ENCODE measurements at regions not wholly inside any gene's neighbourhood (a gene's known extent, or its start where the extent isn't known, plus 50 kb on each side); places are given as distances from the start of the nearest gene placed in this dataset.

DNA sequence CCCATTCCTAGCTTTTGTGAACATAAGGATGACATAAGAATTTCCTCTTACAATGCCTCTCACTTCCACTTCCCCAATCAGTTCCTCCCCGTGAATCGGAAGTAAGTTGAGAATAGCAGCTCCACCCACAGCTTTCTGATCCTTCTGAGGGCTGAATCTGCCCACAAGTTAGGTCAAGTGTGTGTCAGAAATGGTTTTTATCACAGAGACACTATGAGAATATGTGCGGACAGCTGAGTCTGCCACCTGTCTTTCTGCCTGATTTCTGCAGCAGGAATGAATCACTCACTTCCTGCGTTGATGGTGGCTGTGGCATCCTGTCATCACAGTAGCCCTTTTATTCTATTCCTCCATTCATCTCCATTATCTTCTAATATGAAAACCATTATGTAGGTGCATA lies 70.2 kb downstream of the RIN2 start:
- Histone ChIP-seq H3K36me3 (ENCODE audit: control insufficient read depth in 2 of 2, insufficient read depth in 2 of 2, low read length in 1 of 2) (no peaks in the 10 kb centered on the region), H3K27me3 (ENCODE audit: control insufficient read depth in 2 of 2, insufficient read depth in 1 of 2, low read length in 1 of 2) (no peaks in the 10 kb centered on the region), H3K27ac (ENCODE audit: low read depth in 1 of 2, low read length in 1 of 2) (no peak overlapping the region), H3K4me1 (ENCODE audit: control insufficient read depth in 2 of 2, insufficient read depth in 2 of 2, low read length in 2 of 2) (peaks cover 0 to 5% of the 10 kb centered on the region in 2 donors), H3K4me3 (ENCODE audit: low read length in 2 of 2) (no peak overlapping the region), H3K9me3 (ENCODE audit: control insufficient read depth in 2 of 2, insufficient read depth in 1 of 2, low read length in 1 of 2) (no peaks in the 10 kb centered on the region)
- WGBS = 14% methylated on average over 4 of the region's 4 CpGs
- peak in 2 of 9 donors; percentile 7 to 30 for DNase-seq (ENCODE audit: low read depth in 6 of 9, low spot score in 9 of 9)

DNA sequence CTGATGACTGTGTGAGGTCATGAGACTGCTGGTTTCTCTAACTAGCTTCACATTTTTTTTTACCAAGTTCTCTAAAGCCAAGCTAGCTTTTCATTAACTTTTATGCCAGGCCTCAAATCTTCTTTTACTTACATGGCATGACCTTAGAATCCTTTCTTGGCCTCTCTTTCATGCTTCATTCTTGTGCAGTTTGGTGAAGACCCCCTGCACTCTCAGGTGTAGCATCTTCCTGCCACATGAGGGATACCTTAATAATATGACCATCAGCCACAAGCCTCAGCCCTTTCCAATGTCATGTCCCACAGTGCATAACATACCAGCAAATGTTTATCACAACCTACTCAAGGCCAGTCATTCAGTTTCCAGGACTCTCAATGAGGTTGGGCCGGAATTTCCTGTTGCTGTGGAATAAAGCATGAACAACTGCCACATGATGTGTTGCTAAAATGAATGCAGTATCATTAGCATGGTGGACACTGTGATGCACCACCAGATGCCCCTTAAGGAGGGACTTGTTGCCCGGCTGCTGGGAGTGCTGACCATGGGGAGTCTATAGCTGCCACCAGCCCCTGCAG lies 72.2 kb downstream of the RIN2 start:
- Histone ChIP-seq H3K9me3 (ENCODE audit: control insufficient read depth in 2 of 2, insufficient read depth in 1 of 2, low read length in 1 of 2) (no peaks in the 10 kb centered on the region), H3K27ac (ENCODE audit: low read depth in 1 of 2, low read length in 1 of 2) (no peak overlapping the region), H3K4me1 (ENCODE audit: control insufficient read depth in 2 of 2, insufficient read depth in 2 of 2, low read length in 2 of 2) (peaks cover 0 to 5% of the 10 kb centered on the region in 2 donors), H3K4me3 (ENCODE audit: low read length in 2 of 2) (no peak overlapping the region), H3K36me3 (ENCODE audit: control insufficient read depth in 2 of 2, insufficient read depth in 2 of 2, low read length in 1 of 2) (no peaks in the 10 kb centered on the region), H3K27me3 (ENCODE audit: control insufficient read depth in 2 of 2, insufficient read depth in 1 of 2, low read length in 1 of 2) (no peaks in the 10 kb centered on the region)
- WGBS = 97% methylated on average over 2 of the region's 2 CpGs
- no peak for DNase-seq (ENCODE audit: low read depth in 6 of 9, low spot score in 9 of 9)

DNA sequence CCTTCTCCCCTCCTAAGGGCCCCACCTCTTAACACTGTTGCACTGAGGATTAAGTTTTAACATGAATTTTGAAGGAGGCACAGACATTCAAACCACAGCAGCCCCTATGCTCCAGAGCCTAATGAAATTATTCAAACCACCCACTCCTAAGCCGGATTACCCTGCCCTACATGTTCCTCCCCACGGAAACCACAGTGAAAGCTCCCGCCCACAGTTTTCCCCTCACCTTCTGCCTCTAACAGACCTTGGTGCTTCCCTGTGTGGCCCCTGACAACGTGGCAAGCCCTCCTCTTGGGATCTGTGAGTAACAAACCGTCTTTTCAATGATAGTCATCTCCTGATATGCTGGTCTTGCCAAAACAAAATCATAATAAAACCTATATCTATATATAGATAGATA lies 74.8 kb downstream of the RIN2 start:
- peak in 1 of 9 donors; percentile 15 for DNase-seq (ENCODE audit: low read depth in 6 of 9, low spot score in 9 of 9)
- Histone ChIP-seq H3K9me3 (ENCODE audit: control insufficient read depth in 2 of 2, insufficient read depth in 1 of 2, low read length in 1 of 2) (no peaks in the 10 kb centered on the region), H3K27ac (ENCODE audit: low read depth in 1 of 2, low read length in 1 of 2) (no peak overlapping the region), H3K4me3 (ENCODE audit: low read length in 2 of 2) (no peak overlapping the region), H3K27me3 (ENCODE audit: control insufficient read depth in 2 of 2, insufficient read depth in 1 of 2, low read length in 1 of 2) (no peaks in the 10 kb centered on the region), H3K36me3 (ENCODE audit: control insufficient read depth in 2 of 2, insufficient read depth in 2 of 2, low read length in 1 of 2) (no peaks in the 10 kb centered on the region), H3K4me1 (ENCODE audit: control insufficient read depth in 2 of 2, insufficient read depth in 2 of 2, low read length in 2 of 2) (peaks cover 0 to 5% of the 10 kb centered on the region in 2 donors)
- 12% methylated on average over 5 of the region's 5 CpGs for WGBS

DNA sequence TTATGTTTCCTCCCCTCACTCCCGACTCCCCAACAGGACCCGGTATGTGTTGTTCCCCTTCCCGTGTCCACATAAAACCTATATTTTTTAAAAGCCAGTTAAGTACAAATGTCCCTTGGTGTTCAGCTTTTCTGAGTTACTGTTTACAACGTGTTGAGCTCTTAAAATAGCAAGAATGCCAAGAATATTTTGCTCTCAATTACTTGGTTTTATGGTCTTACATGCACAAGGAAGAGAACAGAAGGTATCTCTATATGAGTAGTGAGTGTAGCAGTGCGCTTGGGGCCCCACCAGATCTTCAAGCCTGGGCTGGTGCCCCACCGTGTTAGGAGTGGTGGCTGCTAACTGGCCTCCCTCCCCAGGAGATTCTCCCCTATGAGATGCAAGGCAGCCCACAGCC lies 75.3 kb downstream of the RIN2 start:
- 91% methylated on average over 6 of the region's 6 CpGs for WGBS
- Histone ChIP-seq H3K27me3 (ENCODE audit: control insufficient read depth in 2 of 2, insufficient read depth in 1 of 2, low read length in 1 of 2) (no peaks in the 10 kb centered on the region), H3K4me3 (ENCODE audit: low read length in 2 of 2) (no peak overlapping the region), H3K27ac (ENCODE audit: low read depth in 1 of 2, low read length in 1 of 2) (no peak overlapping the region), H3K4me1 (ENCODE audit: control insufficient read depth in 2 of 2, insufficient read depth in 2 of 2, low read length in 2 of 2) (peaks cover 0 to 5% of the 10 kb centered on the region in 2 donors), H3K36me3 (ENCODE audit: control insufficient read depth in 2 of 2, insufficient read depth in 2 of 2, low read length in 1 of 2) (no peaks in the 10 kb centered on the region), H3K9me3 (ENCODE audit: control insufficient read depth in 2 of 2, insufficient read depth in 1 of 2, low read length in 1 of 2) (no peaks in the 10 kb centered on the region)
- no peak for DNase-seq (ENCODE audit: low read depth in 6 of 9, low spot score in 9 of 9)

DNA sequence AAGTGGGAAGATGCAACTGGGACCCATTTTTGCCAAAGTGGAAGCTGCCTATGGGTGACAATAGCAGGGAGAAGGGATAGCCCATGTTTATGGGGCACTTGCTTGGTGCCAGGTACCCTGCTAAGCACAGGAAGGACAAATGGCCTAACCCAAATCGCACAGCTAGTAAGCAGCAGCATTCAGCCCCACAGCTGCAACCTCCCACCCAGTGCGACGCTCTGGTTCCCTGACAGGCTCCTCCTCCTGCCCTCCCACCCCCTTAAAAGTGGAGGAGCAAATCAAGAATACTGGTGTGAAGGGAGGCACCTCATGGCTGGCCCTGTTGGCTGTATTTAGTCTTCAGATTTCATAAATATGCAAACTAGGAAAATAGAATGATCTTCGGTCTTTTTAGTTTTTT lies 76.2 kb downstream of the RIN2 start:
- H3K4me1 ChIP-seq (ENCODE audit: control insufficient read depth in 2 of 2, insufficient read depth in 2 of 2, low read length in 2 of 2) = peaks cover 0 to 5% of the 10 kb centered on the region in 2 donors
- H3K36me3 ChIP-seq (ENCODE audit: control insufficient read depth in 2 of 2, insufficient read depth in 2 of 2, low read length in 1 of 2) = no peaks in the 10 kb centered on the region
- no peak overlapping the region for H3K4me3 ChIP-seq (ENCODE audit: low read length in 2 of 2)
- H3K27ac ChIP-seq (ENCODE audit: low read depth in 1 of 2, low read length in 1 of 2) = no peak overlapping the region
- no peak for DNase-seq (ENCODE audit: low read depth in 6 of 9, low spot score in 9 of 9)
- H3K9me3 ChIP-seq (ENCODE audit: control insufficient read depth in 2 of 2, insufficient read depth in 1 of 2, low read length in 1 of 2) = no peaks in the 10 kb centered on the region
- WGBS = 91% methylated on average over 4 of the region's 4 CpGs
- H3K27me3 ChIP-seq (ENCODE audit: control insufficient read depth in 2 of 2, insufficient read depth in 1 of 2, low read length in 1 of 2) = no peaks in the 10 kb centered on the region

DNA sequence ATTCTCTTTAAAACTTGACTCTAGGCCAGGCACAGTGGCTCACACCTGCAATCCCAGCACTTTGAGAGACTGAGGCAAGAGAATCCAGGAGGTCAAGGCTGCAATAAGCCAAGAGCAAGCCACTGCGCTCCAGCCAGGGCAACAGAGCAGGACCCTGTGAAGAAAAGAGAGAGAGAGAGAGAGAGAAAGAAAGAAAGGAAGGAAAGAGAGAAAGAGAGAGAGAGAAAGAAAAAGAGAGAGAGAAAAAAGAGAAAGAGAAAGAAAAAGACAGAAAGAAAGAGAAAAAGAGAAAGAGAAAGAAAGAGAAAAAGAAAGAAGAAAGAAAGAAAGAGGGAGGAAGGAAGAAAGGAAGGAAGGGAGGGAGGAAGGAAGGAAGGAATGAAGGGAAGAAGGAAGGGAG lies 76.7 kb downstream of the RIN2 start:
- Histone ChIP-seq H3K36me3 (ENCODE audit: control insufficient read depth in 2 of 2, insufficient read depth in 2 of 2, low read length in 1 of 2) (no peaks in the 10 kb centered on the region), H3K27ac (ENCODE audit: low read depth in 1 of 2, low read length in 1 of 2) (no peak overlapping the region), H3K4me1 (ENCODE audit: control insufficient read depth in 2 of 2, insufficient read depth in 2 of 2, low read length in 2 of 2) (peaks cover 0 to 5% of the 10 kb centered on the region in 2 donors), H3K9me3 (ENCODE audit: control insufficient read depth in 2 of 2, insufficient read depth in 1 of 2, low read length in 1 of 2) (no peaks in the 10 kb centered on the region), H3K27me3 (ENCODE audit: control insufficient read depth in 2 of 2, insufficient read depth in 1 of 2, low read length in 1 of 2) (no peaks in the 10 kb centered on the region), H3K4me3 (ENCODE audit: low read length in 2 of 2) (no peak overlapping the region)
- no peak for DNase-seq (ENCODE audit: low read depth in 6 of 9, low spot score in 9 of 9)
- 96% methylated on average over 1 of the region's 1 CpG for WGBS

DNA sequence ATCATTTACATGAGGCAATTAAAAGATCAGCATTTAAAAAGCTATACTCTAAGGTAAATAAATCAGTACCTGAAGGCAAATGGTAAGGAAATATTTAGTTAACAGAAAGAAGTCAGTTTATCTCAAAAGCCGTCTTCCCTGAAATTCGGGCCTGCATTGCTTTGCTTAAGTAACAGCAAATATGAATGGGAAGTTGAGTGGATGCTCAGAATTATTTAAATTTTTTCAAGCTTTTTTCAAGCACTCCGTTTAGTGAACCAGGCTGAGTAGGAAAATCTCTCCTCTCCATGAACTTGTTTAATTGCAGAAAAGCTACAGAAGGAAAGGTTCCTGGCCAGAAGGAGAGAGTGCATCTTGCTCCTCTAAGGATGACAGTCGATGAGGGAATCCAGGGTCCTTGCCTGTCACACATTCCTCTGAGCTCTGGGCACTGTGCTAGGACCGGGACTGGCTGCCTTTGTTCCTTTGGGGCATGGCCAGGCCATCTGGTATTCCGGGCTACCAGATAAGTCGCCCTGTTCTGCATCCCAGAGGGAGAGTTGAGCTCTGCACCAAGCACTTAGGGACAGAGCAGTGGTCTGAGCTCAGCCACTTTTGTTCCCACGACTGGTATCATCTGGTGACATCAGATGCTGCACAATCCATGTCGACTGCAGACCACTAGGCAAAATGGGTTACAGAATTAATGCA lies 77.6 kb downstream of the RIN2 start:
- Histone ChIP-seq H3K27ac (ENCODE audit: low read depth in 1 of 2, low read length in 1 of 2) (no peak overlapping the region), H3K9me3 (ENCODE audit: control insufficient read depth in 2 of 2, insufficient read depth in 1 of 2, low read length in 1 of 2) (no peaks in the 10 kb centered on the region), H3K36me3 (ENCODE audit: control insufficient read depth in 2 of 2, insufficient read depth in 2 of 2, low read length in 1 of 2) (no peaks in the 10 kb centered on the region), H3K4me1 (ENCODE audit: control insufficient read depth in 2 of 2, insufficient read depth in 2 of 2, low read length in 2 of 2) (peaks cover 0 to 5% of the 10 kb centered on the region in 2 donors), H3K27me3 (ENCODE audit: control insufficient read depth in 2 of 2, insufficient read depth in 1 of 2, low read length in 1 of 2) (no peaks in the 10 kb centered on the region), H3K4me3 (ENCODE audit: low read length in 2 of 2) (no peak overlapping the region)
- no peak for DNase-seq (ENCODE audit: low read depth in 6 of 9, low spot score in 9 of 9)
- 90% methylated on average over 9 of the region's 9 CpGs for WGBS

DNA sequence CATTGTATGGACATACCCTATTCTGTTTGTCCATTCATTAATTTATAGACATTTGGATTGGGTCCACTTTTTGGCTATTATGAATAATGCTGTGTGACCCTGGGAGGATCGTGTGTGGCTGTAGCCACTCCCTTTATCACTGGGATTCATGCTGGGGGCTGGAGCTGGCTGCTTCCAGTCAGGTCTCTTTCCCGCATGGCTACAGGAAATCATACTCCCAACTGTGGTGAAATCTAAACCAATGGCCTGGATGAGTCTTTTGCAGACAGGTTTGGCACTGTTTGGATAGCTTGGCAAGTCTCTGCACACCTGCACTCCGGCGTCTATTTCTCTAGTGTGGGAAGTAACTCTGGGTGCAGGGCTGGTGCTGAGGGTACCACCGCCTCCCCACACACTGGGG lies 80.4 kb downstream of the RIN2 start:
- no peak for DNase-seq (ENCODE audit: low read depth in 6 of 9, low spot score in 9 of 9)
- H3K27me3 ChIP-seq (ENCODE audit: control insufficient read depth in 2 of 2, insufficient read depth in 1 of 2, low read length in 1 of 2) = no peaks in the 10 kb centered on the region
- H3K4me3 ChIP-seq (ENCODE audit: low read length in 2 of 2) = no peak overlapping the region
- 92% methylated on average over 5 of the region's 5 CpGs for WGBS
- H3K36me3 ChIP-seq (ENCODE audit: control insufficient read depth in 2 of 2, insufficient read depth in 2 of 2, low read length in 1 of 2) = no peaks in the 10 kb centered on the region
- no peak overlapping the region for H3K27ac ChIP-seq (ENCODE audit: low read depth in 1 of 2, low read length in 1 of 2)
- no peaks in the 10 kb centered on the region for H3K4me1 ChIP-seq (ENCODE audit: control insufficient read depth in 2 of 2, insufficient read depth in 2 of 2, low read length in 2 of 2)
- H3K9me3 ChIP-seq (ENCODE audit: control insufficient read depth in 2 of 2, insufficient read depth in 1 of 2, low read length in 1 of 2) = no peaks in the 10 kb centered on the region

DNA sequence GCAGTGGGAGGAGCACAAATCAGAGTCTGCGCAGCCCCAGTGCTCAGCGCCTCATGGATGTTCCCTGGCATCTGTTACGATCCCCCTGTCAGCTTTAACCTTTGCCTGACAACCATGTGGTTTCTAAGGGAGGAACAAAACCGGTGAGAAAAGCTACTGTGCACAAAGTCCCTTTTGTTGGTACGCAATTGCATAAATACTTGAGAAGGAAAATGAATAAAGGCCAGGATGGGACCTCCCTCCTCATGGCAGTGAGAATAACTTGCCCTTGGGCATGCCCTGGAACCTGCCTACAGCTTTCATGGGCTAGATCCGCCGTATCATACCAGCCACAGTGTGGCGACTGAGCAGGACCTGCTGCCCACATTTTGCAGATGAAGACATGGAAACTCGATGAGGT lies 81.0 kb downstream of the RIN2 start:
- H3K9me3 ChIP-seq (ENCODE audit: control insufficient read depth in 2 of 2, insufficient read depth in 1 of 2, low read length in 1 of 2) = no peaks in the 10 kb centered on the region
- no peaks in the 10 kb centered on the region for H3K4me1 ChIP-seq (ENCODE audit: control insufficient read depth in 2 of 2, insufficient read depth in 2 of 2, low read length in 2 of 2)
- 97% methylated on average over 9 of the region's 9 CpGs for WGBS
- H3K27ac ChIP-seq (ENCODE audit: low read depth in 1 of 2, low read length in 1 of 2) = no peak overlapping the region
- no peak for DNase-seq (ENCODE audit: low read depth in 6 of 9, low spot score in 9 of 9)
- no peaks in the 10 kb centered on the region for H3K27me3 ChIP-seq (ENCODE audit: control insufficient read depth in 2 of 2, insufficient read depth in 1 of 2, low read length in 1 of 2)
- no peak overlapping the region for H3K4me3 ChIP-seq (ENCODE audit: low read length in 2 of 2)
- no peaks in the 10 kb centered on the region for H3K36me3 ChIP-seq (ENCODE audit: control insufficient read depth in 2 of 2, insufficient read depth in 2 of 2, low read length in 1 of 2)

Data from thymus (tissue), 11 donors.